ENCODE measurements at regions not wholly inside any gene's neighbourhood (a gene's known extent, or its start where the extent isn't known, plus 50 kb on each side); places are given as distances from the start of the nearest gene placed in this dataset.

GRCh38 chr3:148136816-148137215, 560.9 kb upstream of the AGTR1 start:
- Histone ChIP-seq H4K20me1 (no peaks in the 10 kb centered on the region), H3K4me3 (no peak overlapping the region), H3K36me3 (no peaks in the 10 kb centered on the region), H3K27me3 (no peaks in the 10 kb centered on the region), H3K9me3 (no peaks in the 10 kb centered on the region), H3K4me1 (no peaks in the 10 kb centered on the region), H3K9ac (no peak overlapping the region), H3K4me2 (no peak overlapping the region), H3K27ac (no peak overlapping the region)
- no peak for TF ChIP-seq Cebpa-rat (IDR thresholded peaks at IDR 0.05)

GRCh38 chr3:148146241-148146640, 551.5 kb upstream of the AGTR1 start:
- no peak overlapping the region for H3K4me2 ChIP-seq
- H3K27ac ChIP-seq: no peak overlapping the region
- no peaks in the 10 kb centered on the region for H3K4me1 ChIP-seq
- no peaks in the 10 kb centered on the region for H4K20me1 ChIP-seq
- no peak overlapping the region for H3K9ac ChIP-seq
- no peak overlapping the region for H3K4me3 ChIP-seq
- H3K9me3 ChIP-seq: no peaks in the 10 kb centered on the region
- H3K27me3 ChIP-seq: no peaks in the 10 kb centered on the region
- H3K36me3 ChIP-seq: no peaks in the 10 kb centered on the region
- no peak for TF ChIP-seq Cebpa-rat (IDR thresholded peaks at IDR 0.05)

- Histone ChIP-seq H3K27me3 (no peaks in the 10 kb centered on the region), H3K4me1 (no peaks in the 10 kb centered on the region), H3K36me3 (no peaks in the 10 kb centered on the region), H3K27ac (no peak overlapping the region), H4K20me1 (no peaks in the 10 kb centered on the region), H3K4me3 (no peak overlapping the region), H3K9ac (no peak overlapping the region), H3K9me3 (no peaks in the 10 kb centered on the region), H3K4me2 (no peak overlapping the region)
- TF ChIP-seq Cebpa-rat (IDR thresholded peaks at IDR 0.05): no peak
Measured at GRCh38 chr3:148146947-148147826, 550.5 kb upstream of the AGTR1 start.

GRCh38 chr3:148147903-148148302, 549.8 kb upstream of the AGTR1 start:
- H3K27me3 ChIP-seq: no peaks in the 10 kb centered on the region

GRCh38 chr3:148149556-148149955, 548.1 kb upstream of the AGTR1 start:
- no peaks in the 10 kb centered on the region for H4K20me1 ChIP-seq
- H3K9ac ChIP-seq: no peak overlapping the region
- H3K36me3 ChIP-seq: no peaks in the 10 kb centered on the region
- no peak overlapping the region for H3K27ac ChIP-seq
- no peak overlapping the region for H3K4me2 ChIP-seq
- H3K27me3 ChIP-seq: no peaks in the 10 kb centered on the region
- no peaks in the 10 kb centered on the region for H3K4me1 ChIP-seq
- no peak for TF ChIP-seq Cebpa-rat (IDR thresholded peaks at IDR 0.05)
- no peaks in the 10 kb centered on the region for H3K9me3 ChIP-seq
- no peak overlapping the region for H3K4me3 ChIP-seq

More at GRCh38 chr3:148147903-148148302, 549.8 kb upstream of the AGTR1 start:
- H3K4me2 ChIP-seq: no peak overlapping the region
- no peak overlapping the region for H3K4me3 ChIP-seq
- H3K9ac ChIP-seq: no peak overlapping the region
- no peaks in the 10 kb centered on the region for H3K36me3 ChIP-seq
- no peak overlapping the region for H3K27ac ChIP-seq
- no peaks in the 10 kb centered on the region for H3K4me1 ChIP-seq
- TF ChIP-seq Cebpa-rat (IDR thresholded peaks at IDR 0.05): no peak
- H4K20me1 ChIP-seq: no peaks in the 10 kb centered on the region
- H3K9me3 ChIP-seq: no peaks in the 10 kb centered on the region

GRCh38 chr3:148150141-148150540, 547.6 kb upstream of the AGTR1 start:
- Histone ChIP-seq H3K4me1 (no peaks in the 10 kb centered on the region), H3K27ac (no peak overlapping the region), H3K36me3 (no peaks in the 10 kb centered on the region), H4K20me1 (no peaks in the 10 kb centered on the region), H3K4me2 (no peak overlapping the region), H3K4me3 (no peak overlapping the region), H3K27me3 (no peaks in the 10 kb centered on the region), H3K9ac (no peak overlapping the region), H3K9me3 (no peaks in the 10 kb centered on the region)
- TF ChIP-seq Cebpa-rat (IDR thresholded peaks at IDR 0.05): no peak

- Histone ChIP-seq H4K20me1 (no peaks in the 10 kb centered on the region), H3K4me3 (no peak overlapping the region), H3K9me3 (peaks cover 7% of the 10 kb centered on the region; the same call in 1 of the 2 replicates), H3K27me3 (no peaks in the 10 kb centered on the region), H3K4me2 (no peak overlapping the region), H3K27ac (no peak overlapping the region), H3K9ac (no peak overlapping the region), H3K4me1 (no peaks in the 10 kb centered on the region), H3K36me3 (no peaks in the 10 kb centered on the region)
- no peak for TF ChIP-seq Cebpa-rat (IDR thresholded peaks at IDR 0.05)
Measured at GRCh38 chr3:148158210-148158609, 539.5 kb upstream of the AGTR1 start.

- Histone ChIP-seq H3K4me1 (peaks cover 5% of the 10 kb centered on the region), H3K36me3 (no peaks in the 10 kb centered on the region), H3K4me3 (no peak overlapping the region), H3K9me3 (peaks cover 7% of the 10 kb centered on the region; the same call in 1 of the 2 replicates), H3K4me2 (no peak overlapping the region), H3K27me3 (no peaks in the 10 kb centered on the region), H4K20me1 (no peaks in the 10 kb centered on the region), H3K9ac (no peak overlapping the region), H3K27ac (no peak overlapping the region)
- no peak for TF ChIP-seq Cebpa-rat (IDR thresholded peaks at IDR 0.05)
Measured at GRCh38 chr3:148162132-148162531, 535.6 kb upstream of the AGTR1 start.

GRCh38 chr3:148168347-148168746, 529.4 kb upstream of the AGTR1 start:
- Histone ChIP-seq H3K27ac (no peak overlapping the region), H3K9ac (no peak overlapping the region), H3K4me3 (no peak overlapping the region), H3K36me3 (no peaks in the 10 kb centered on the region), H3K9me3 (no peaks in the 10 kb centered on the region), H4K20me1 (no peaks in the 10 kb centered on the region), H3K4me1 (peaks cover 11% of the 10 kb centered on the region), H3K4me2 (no peak overlapping the region), H3K27me3 (no peaks in the 10 kb centered on the region)
- no peak for TF ChIP-seq Cebpa-rat (IDR thresholded peaks at IDR 0.05)

- Histone ChIP-seq H3K36me3 (no peaks in the 10 kb centered on the region), H3K4me1 (peaks cover 34% of the 10 kb centered on the region), H3K27me3 (no peaks in the 10 kb centered on the region), H3K9ac (no peak overlapping the region), H3K9me3 (no peaks in the 10 kb centered on the region), H4K20me1 (no peaks in the 10 kb centered on the region), H3K27ac (no peak overlapping the region), H3K4me3 (no peak overlapping the region), H3K4me2 (peak overlapping the region; percentile 66)
- no peak for TF ChIP-seq Cebpa-rat (IDR thresholded peaks at IDR 0.05)
Measured at GRCh38 chr3:148173851-148174250, 523.9 kb upstream of the AGTR1 start.

All from BLaER1 (cell line).